Endothelial cell of umbilical vein (primary cell): ENCODE measurements at regions not wholly inside any gene's neighbourhood (a gene's known extent, or its start where the extent isn't known, plus 50 kb on each side); places are given as distances from the start of the nearest gene placed in this dataset.

Source experiments
- BruUV-seq: library from RNA; stranded (reverse); fragments of 400-500 nt; replicated peaks from 2 replicates; lab custom pipeline; 2021; lab: Mats Ljungman, UMichigan
- CTCF ChIA-PET: fragments of 300-600, 350-600 bp; sonication (Branson Sonifier 250); formaldehyde crosslinking; loops from one replicate; lab custom pipeline; 2021; ENCODE audit warnings: antibody characterized with exemption, inconsistent platforms; lab: Charles Lee
- POLR2A ChIA-PET: fragments of 300-600, 350-600 bp; sonication (Branson Sonifier 250); formaldehyde crosslinking; loops from one replicate; lab custom pipeline; 2021; ENCODE audit warnings: antibody characterized with exemption, inconsistent platforms; lab: Charles Lee
- DNase-seq: peaks from one replicate; pipeline ENCODE4 v3.0.0-alpha.2; 2011; ENCODE audit warnings: low read depth, low spot score
- FAIRE-seq: peaks from 2 replicates; lab custom pipeline; 2011; peaks lifted over from hg19 to GRCh38; lab: Jason Lieb, UNC
- H2AFZ ChIP-seq: 2 replicates; pipeline ENCODE4 v1.6.0; 2012; ENCODE audit warnings: low read depth, low read length, control low read depth, inconsistent platforms
- H3K27ac ChIP-seq: 2 replicates; pipeline ENCODE4 v1.5.1; 2011; ENCODE audit warnings: low read depth, mild to moderate bottlenecking, control low read depth, low read length, moderate library complexity; ENCODE audit not compliant: insufficient read depth
- H3K27me3 ChIP-seq, 2 experiments: 2 replicates each; pipeline versions ENCODE4 v1.6.0 to v1.6.1; 2011; ENCODE audit warnings: low read length in 2 of 2, mixed read lengths in 1 of 2; ENCODE audit not compliant: control insufficient read depth in 2 of 2, insufficient read depth in 2 of 2
- H3K36me3 ChIP-seq, 2 experiments: 2 replicates in 1 of 2; 3 replicates in 1 of 2; pipeline ENCODE4 v1.5.1; 2011; ENCODE audit warnings: low read length in 2 of 2, mild to moderate bottlenecking in 1 of 2, moderate library complexity in 1 of 2; ENCODE audit not compliant: control insufficient read depth in 2 of 2, insufficient read depth in 2 of 2; ENCODE audit errors: extremely low read depth in 1 of 2
- H3K4me1 ChIP-seq: 3 replicates; pipeline ENCODE4 v1.5.1; 2011; ENCODE audit warnings: mild to moderate bottlenecking, low read length; ENCODE audit not compliant: control insufficient read depth, insufficient read depth; ENCODE audit errors: extremely low read depth
- H3K4me2 ChIP-seq: 2 replicates; pipeline ENCODE4 v1.6.1; 2011; ENCODE audit warnings: low read length, control low read depth, mixed read lengths; ENCODE audit not compliant: insufficient read depth
- H3K4me3 ChIP-seq, 3 experiments: fragments of 200-600 bp in 1 of 3; sonication (generic), shearing (Covaris generic) in 1 of 3; replicated peaks in 1 of 3; 2 replicates each; pipeline ENCODE4 v1.5.1; 2011 to 2016; ENCODE audit warnings: control low read depth in 3 of 3, low read length in 3 of 3, mild to moderate bottlenecking in 2 of 3, inconsistent platforms in 1 of 3, low read depth in 1 of 3, moderate library complexity in 1 of 3; ENCODE audit not compliant: insufficient read depth in 1 of 3
- H3K79me2 ChIP-seq: 2 replicates; pipeline ENCODE4 v1.6.0; 2012; ENCODE audit warnings: low read length, inconsistent platforms; ENCODE audit not compliant: control insufficient read depth, insufficient read depth
- H3K9ac ChIP-seq: replicated peaks from 2 replicates; pipeline ENCODE3; 2011; ENCODE audit warnings: low read length, control low read depth; ENCODE audit not compliant: insufficient read depth; ENCODE audit errors: extremely low read depth
- H3K9me1 ChIP-seq: replicated peaks from 3 replicates; pipeline ENCODE4 v1.6.0; 2011; ENCODE audit warnings: mild to moderate bottlenecking, low read length; ENCODE audit not compliant: control insufficient read depth, insufficient read depth; ENCODE audit errors: extremely low read depth
- H3K9me3 ChIP-seq: replicated peaks from 2 replicates; pipeline ENCODE4 v1.5.1; 2012; ENCODE audit warnings: low read length, inconsistent platforms; ENCODE audit not compliant: control insufficient read depth, insufficient read depth
- H4K20me1 ChIP-seq: replicated peaks from 2 replicates; pipeline ENCODE3; 2011; ENCODE audit warnings: mild to moderate bottlenecking, low read length; ENCODE audit not compliant: control insufficient read depth, insufficient read depth; ENCODE audit errors: extremely low read depth
- CTCF ChIP-seq, 2 donors: IDR thresholded peaks; 1 replicate in 1 of 2; 2 replicates in 1 of 2; pipeline ENCODE4 v1.5.1; 2011; ENCODE audit warnings: low read length in 2 of 2, mild to moderate bottlenecking in 2 of 2, moderate library complexity in 2 of 2, control low read depth in 1 of 2, inconsistent platforms in 1 of 2, low read depth in 1 of 2; ENCODE audit not compliant: insufficient read depth in 1 of 2; ENCODE audit errors: extremely low read depth in 1 of 2
- EZH2 ChIP-seq: IDR thresholded peaks from 2 replicates; pipeline ENCODE4 v1.6.1; 2012; ENCODE audit warnings: borderline replicate concordance, low read depth, mild to moderate bottlenecking, moderate library complexity, low read length, inconsistent platforms; ENCODE audit not compliant: severe bottlenecking
- FOS ChIP-seq: IDR thresholded peaks from 2 replicates; pipeline ENCODE4 v1.6.1; 2011; ENCODE audit warnings: mild to moderate bottlenecking, low read length, moderate library complexity, borderline replicate concordance; ENCODE audit not compliant: insufficient read depth
- GATA2 ChIP-seq: IDR thresholded peaks from 2 replicates; pipeline ENCODE4 v1.7.0; 2011; ENCODE audit warnings: low read depth, mild to moderate bottlenecking, moderate library complexity, mixed read lengths, low read length; ENCODE audit not compliant: insufficient read length, insufficient read depth
- JUN ChIP-seq: IDR thresholded peaks from 2 replicates; pipeline ENCODE4 v1.6.1; 2011; ENCODE audit warnings: borderline replicate concordance, low read depth; ENCODE audit not compliant: insufficient read length, insufficient read depth
- MAX ChIP-seq: IDR thresholded peaks from 2 replicates; pipeline ENCODE4 v1.6.1; 2011; ENCODE audit not compliant: insufficient read depth, insufficient read length
- MYC ChIP-seq: IDR thresholded peaks from one replicate; pipeline ENCODE4 v1.6.1; 2011; ENCODE audit warnings: mild to moderate bottlenecking, low read depth, low read length
- POLR2A ChIP-seq: IDR thresholded peaks from 2 replicates; pipeline ENCODE4 v1.6.1; 2012; ENCODE audit warnings: low read depth, mild to moderate bottlenecking, control low read depth, low read length
- POLR2AphosphoS5 ChIP-seq: IDR thresholded peaks from 2 replicates; pipeline ENCODE4 v1.6.1; 2012; ENCODE audit warnings: low read depth, mild to moderate bottlenecking, control low read depth, low read length, moderate library complexity; ENCODE audit not compliant: insufficient read depth
- dilution Hi-C: fragments of 300-500 bp; cut with MboI; formaldehyde crosslinking; loops from one replicate; pipeline ENCODE4 v1.15.0; 2019; ENCODE audit warnings: low sequenced_read_pairs; ENCODE audit not compliant: extremely low pct_ligation_motif_present
- intact Hi-C: fragments of 100-400 bp; cut with micrococcal nuclease; formaldehyde crosslinking; loops from one replicate; pipeline ENCODE4 v1.10.0; 2022

DNA sequence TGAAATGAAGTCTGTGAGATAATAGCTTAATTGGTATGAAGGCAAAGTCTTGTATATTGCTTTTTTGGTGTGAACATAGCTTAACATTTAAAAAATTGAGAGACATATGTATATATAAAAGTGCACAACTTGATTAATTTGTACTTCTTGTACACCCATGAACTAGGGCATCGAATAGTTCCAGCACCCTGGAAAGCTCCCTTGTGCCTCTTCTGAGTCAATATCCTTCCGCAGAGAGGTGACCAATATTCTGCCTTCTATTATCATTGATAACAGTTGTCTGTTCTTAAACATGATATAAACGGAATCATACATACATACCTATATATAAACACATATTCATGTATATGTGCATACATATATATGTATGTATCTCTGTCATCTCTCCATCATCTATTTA is 185.4 kb downstream of the PHF2 start:
- Histone ChIP-seq H3K9me3 (peaks cover 3% of the 10 kb centered on the region), H3K4me3 (no peak overlapping the region), H3K9me1 (no peaks in the 10 kb centered on the region), H3K36me3 (no peaks in the 10 kb centered on the region), H2AFZ (no peak overlapping the region), H4K20me1 (no peaks in the 10 kb centered on the region), H3K27me3 (no peaks in the 10 kb centered on the region), H3K9ac (no peak overlapping the region), H3K79me2 (no peaks in the 10 kb centered on the region), H3K4me2 (no peak overlapping the region), H3K27ac (no peak overlapping the region), H3K4me1 (no peaks in the 10 kb centered on the region)
- ChIA-PET CTCF (interaction anchor here (0.5 kb wide), 1 partner anchor 29 kb away, joined by 3 read pairs; no protein-coding TSS in a partner anchor), POLR2A (no interaction called here)
- dilution Hi-C loops, result no loop called here
- intact Hi-C loops, result no loop called here
- no peak for TF ChIP-seq EZH2
- TF ChIP-seq POLR2AphosphoS5, result no peak
- TF ChIP-seq FOS, result no peak
- no peak for TF ChIP-seq GATA2
- no peak for TF ChIP-seq MYC
- TF ChIP-seq MAX, result no peak
- TF ChIP-seq CTCF (IDR thresholded peaks at IDR 0.05; ENCODE audit: extremely low read depth in 1 of 2, insufficient read depth in 1 of 2, low read depth in 1 of 2, low read length in 2 of 2), result no peak
- TF ChIP-seq POLR2A, result no peak
- TF ChIP-seq JUN, result no peak
- FAIRE-seq, result no peak
- no peak for DNase-seq
- no TSS peak for BruUV-seq
